ENCODE measurements at regions not wholly inside any gene's neighbourhood (a gene's known extent, or its start where the extent isn't known, plus 50 kb on each side); places are given as distances from the start of the nearest gene placed in this dataset.

DNA sequence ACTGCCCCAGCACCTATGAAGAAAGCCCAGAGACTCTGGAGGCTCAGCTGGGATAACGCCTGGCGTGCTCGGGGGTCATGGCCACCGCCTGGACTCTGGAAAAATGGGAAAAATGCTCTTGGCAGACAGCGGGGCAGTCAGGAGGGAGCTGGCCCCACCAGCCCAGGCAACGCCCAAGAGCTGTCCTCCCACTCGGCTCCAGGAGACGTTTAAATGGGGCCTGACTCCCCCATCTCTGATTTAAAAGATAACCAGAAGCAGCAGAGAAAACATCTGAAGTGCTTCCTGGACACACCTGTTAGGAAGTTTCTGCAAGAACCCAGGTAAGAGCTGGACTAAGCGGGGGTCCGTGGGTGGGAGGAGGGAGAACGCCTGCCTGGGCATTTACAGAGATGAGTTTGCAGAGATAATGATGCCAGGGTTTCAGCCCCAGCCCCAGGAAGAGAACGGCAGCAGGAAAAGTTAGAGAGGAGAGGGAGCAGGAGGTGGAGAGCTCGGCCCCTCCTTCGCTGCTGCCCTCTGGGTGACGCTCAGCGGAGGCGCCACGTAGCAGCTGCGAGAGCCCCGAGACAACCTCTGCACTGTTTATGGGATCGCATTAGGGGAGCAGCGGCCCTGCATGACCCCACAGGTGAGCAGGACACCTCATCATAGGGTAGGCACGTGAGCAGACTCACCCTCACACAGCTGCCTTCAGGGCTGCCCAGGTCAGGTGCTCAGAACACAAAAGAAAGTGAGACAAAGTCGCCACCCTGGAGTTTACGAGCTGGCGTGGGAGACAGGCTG lies 83.5 kb upstream of the INSIG1 start:
- Histone ChIP-seq H3K9me3 (replicated peaks in 1 of 2; ENCODE audit: control insufficient read depth in 1 of 2, insufficient read depth in 1 of 2, low read length in 2 of 2) (no peaks in the 10 kb centered on the region), H3K79me2 (ENCODE audit: insufficient read depth, low read length) (no peaks in the 10 kb centered on the region), H3K9ac (ENCODE audit: insufficient read depth, low read length, poor library complexity, severe bottlenecking) (no peak overlapping the region), H3K4me3 (replicated peaks in 1 of 3; ENCODE audit: low read depth in 2 of 3, low read length in 3 of 3) (no peak overlapping the region), H4K20me1 (ENCODE audit: insufficient read depth, low read length) (no peaks in the 10 kb centered on the region), H3K4me2 (replicated peaks; ENCODE audit: extremely low read depth, low read length, poor library complexity, severe bottlenecking) (no peak overlapping the region), H2AFZ (ENCODE audit: insufficient read depth, low read depth, low read length, poor library complexity, severe bottlenecking) (no peak overlapping the region), H3K27ac (ENCODE audit: low read depth in 1 of 2, low read length in 2 of 2) (no peak overlapping the region), H3K4me1 (ENCODE audit: control insufficient read depth in 1 of 2, insufficient read depth in 2 of 2, low read length in 2 of 2) (no peaks in the 10 kb centered on the region), H3K27me3 (ENCODE audit: control insufficient read depth in 2 of 2, insufficient read depth in 2 of 2, low read length in 2 of 2) (no peaks in the 10 kb centered on the region), H3K36me3 (replicated peaks in 1 of 2; ENCODE audit: control insufficient read depth in 1 of 2, insufficient read depth in 2 of 2, low read length in 2 of 2) (no peaks in the 10 kb centered on the region)
- no peak for DNase-seq
- TF ChIP-seq, protein P1, sequence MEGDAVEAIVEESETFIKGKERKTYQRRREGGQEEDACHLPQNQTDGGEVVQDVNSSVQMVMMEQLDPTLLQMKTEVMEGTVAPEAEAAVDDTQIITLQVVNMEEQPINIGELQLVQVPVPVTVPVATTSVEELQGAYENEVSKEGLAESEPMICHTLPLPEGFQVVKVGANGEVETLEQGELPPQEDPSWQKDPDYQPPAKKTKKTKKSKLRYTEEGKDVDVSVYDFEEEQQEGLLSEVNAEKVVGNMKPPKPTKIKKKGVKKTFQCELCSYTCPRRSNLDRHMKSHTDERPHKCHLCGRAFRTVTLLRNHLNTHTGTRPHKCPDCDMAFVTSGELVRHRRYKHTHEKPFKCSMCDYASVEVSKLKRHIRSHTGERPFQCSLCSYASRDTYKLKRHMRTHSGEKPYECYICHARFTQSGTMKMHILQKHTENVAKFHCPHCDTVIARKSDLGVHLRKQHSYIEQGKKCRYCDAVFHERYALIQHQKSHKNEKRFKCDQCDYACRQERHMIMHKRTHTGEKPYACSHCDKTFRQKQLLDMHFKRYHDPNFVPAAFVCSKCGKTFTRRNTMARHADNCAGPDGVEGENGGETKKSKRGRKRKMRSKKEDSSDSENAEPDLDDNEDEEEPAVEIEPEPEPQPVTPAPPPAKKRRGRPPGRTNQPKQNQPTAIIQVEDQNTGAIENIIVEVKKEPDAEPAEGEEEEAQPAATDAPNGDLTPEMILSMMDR (IDR thresholded peaks at IDR 0.05), result no peak
- H3K4me1 Mint-ChIP-seq, result no peaks in the 10 kb centered on the region
- H3K4me3 Mint-ChIP-seq, result peak overlapping the region in 1 of 2 donors; percentile 20
- H3K27ac Mint-ChIP-seq, result peak overlapping the region in 1 of 7 donors; percentile 26
- H3K36me3 Mint-ChIP-seq, result no peaks in the 10 kb centered on the region
- H3K9me3 Mint-ChIP-seq, result peaks cover 0 to 1% (median 0%) of the 10 kb centered on the region in 7 donors
- WGBS (ENCODE audit: insufficient coverage), result 68% methylated on average over 25 of the region's 26 CpGs
- H3K27me3 Mint-ChIP-seq (ENCODE audit: low read depth in 3 of 3), result peaks cover 6 to 11% (median 8%) of the 10 kb centered on the region in 3 donors
- intact Hi-C loops (cut with micrococcal nuclease), result no loop called here

DNA sequence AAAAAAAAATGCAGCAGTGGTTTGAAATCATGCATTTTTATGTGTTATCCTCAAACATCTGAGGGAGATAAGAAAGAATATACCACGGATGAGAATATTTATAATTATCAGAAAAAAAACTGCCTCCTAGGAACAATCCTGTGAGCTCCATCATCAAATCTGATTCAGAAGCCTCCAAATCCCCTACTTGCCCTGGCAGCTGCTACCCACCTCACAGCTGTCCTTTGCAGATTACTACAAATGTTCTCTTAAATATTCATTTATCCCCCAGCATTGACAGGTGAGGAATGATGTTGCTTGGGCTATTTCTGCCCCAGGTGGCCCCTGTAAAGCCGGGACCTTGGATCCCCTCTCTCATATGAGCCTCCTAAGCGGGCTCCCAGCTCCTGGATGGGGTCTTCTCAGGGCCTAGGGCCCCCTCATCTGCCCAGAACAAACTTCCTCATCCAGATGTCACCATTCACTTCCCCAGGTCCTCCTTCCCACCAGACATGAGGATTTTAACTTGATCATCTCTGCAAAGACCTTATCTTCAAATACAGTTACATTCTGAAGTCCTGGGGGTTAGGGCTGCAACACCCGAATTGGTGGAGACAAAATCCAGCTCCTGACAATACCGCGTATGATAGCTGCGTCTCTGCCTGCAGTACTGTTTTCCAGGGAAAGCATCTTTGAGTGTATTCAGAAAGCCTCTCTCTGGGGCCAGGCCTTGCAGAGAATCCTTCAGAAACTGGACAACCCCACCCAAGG lies 81.9 kb upstream of the INSIG1 start:
- Histone ChIP-seq H3K4me1 (ENCODE audit: control insufficient read depth in 1 of 2, insufficient read depth in 2 of 2, low read length in 2 of 2) (no peaks in the 10 kb centered on the region), H2AFZ (ENCODE audit: insufficient read depth, low read depth, low read length, poor library complexity, severe bottlenecking) (no peak overlapping the region), H3K9ac (ENCODE audit: insufficient read depth, low read length, poor library complexity, severe bottlenecking) (no peak overlapping the region), H3K9me3 (replicated peaks in 1 of 2; ENCODE audit: control insufficient read depth in 1 of 2, insufficient read depth in 1 of 2, low read length in 2 of 2) (no peaks in the 10 kb centered on the region), H3K27ac (ENCODE audit: low read depth in 1 of 2, low read length in 2 of 2) (no peak overlapping the region), H3K4me3 (replicated peaks in 1 of 3; ENCODE audit: low read depth in 2 of 3, low read length in 3 of 3) (no peak overlapping the region), H4K20me1 (ENCODE audit: insufficient read depth, low read length) (no peaks in the 10 kb centered on the region), H3K27me3 (ENCODE audit: control insufficient read depth in 2 of 2, insufficient read depth in 2 of 2, low read length in 2 of 2) (no peaks in the 10 kb centered on the region), H3K79me2 (ENCODE audit: insufficient read depth, low read length) (no peaks in the 10 kb centered on the region), H3K36me3 (replicated peaks in 1 of 2; ENCODE audit: control insufficient read depth in 1 of 2, insufficient read depth in 2 of 2, low read length in 2 of 2) (no peaks in the 10 kb centered on the region), H3K4me2 (replicated peaks; ENCODE audit: extremely low read depth, low read length, poor library complexity, severe bottlenecking) (no peak overlapping the region)
- intact Hi-C loops (cut with micrococcal nuclease), result no loop called here
- no peak overlapping the region for H3K4me3 Mint-ChIP-seq
- no peak for DNase-seq
- no peaks in the 10 kb centered on the region for H3K4me1 Mint-ChIP-seq
- no peaks in the 10 kb centered on the region for H3K36me3 Mint-ChIP-seq
- TF ChIP-seq, protein P1 (IDR thresholded peaks at IDR 0.05), result no peak
- WGBS (ENCODE audit: insufficient coverage), result 81% methylated on average over 6 of the region's 7 CpGs
- H3K27me3 Mint-ChIP-seq (ENCODE audit: low read depth in 3 of 3), result peaks cover 4 to 11% (median 8%) of the 10 kb centered on the region in 3 donors
- H3K9me3 Mint-ChIP-seq, result no peaks in the 10 kb centered on the region
- peak overlapping the region in 1 of 7 donors; percentile 6 for H3K27ac Mint-ChIP-seq
